C4-2B (cell line): ENCODE measurements at regions not wholly inside any gene's neighbourhood (a gene's known extent, or its start where the extent isn't known, plus 50 kb on each side); places are given as distances from the start of the nearest gene placed in this dataset.

Experiments
- H3K27ac ChIP-seq: fragments of 450-650 bp; 2 replicates; pipeline ENCODE4 v1.5.1; 2017
- CTCF ChIP-seq: fragments of 450-650 bp; conservative IDR thresholded peaks from 2 replicates; pipeline ENCODE4 v1.5.1; 2017; ENCODE audit warnings: mild to moderate bottlenecking
- ZFX ChIP-seq: fragments of 450-650 bp; IDR thresholded peaks from 2 replicates; pipeline ENCODE4 v1.6.1; 2017

- TF ChIP-seq CTCF (no peak), ZFX (no peak)
- no peak overlapping the region for H3K27ac ChIP-seq
These were observed 872.8 kb downstream of the BRD1 start for GRCh38 chr22:48954781-48955311.

GRCh38 chr22:48953830-48954229 lies 873.8 kb downstream of the BRD1 start:
- no peak overlapping the region for H3K27ac ChIP-seq
- TF ChIP-seq ZFX, result no peak
- TF ChIP-seq CTCF, result no peak

- TF ChIP-seq ZFX, result no peak
- H3K27ac ChIP-seq, result no peak overlapping the region
These were observed 874.5 kb downstream of the BRD1 start for GRCh38 chr22:48953103-48953720.

GRCh38 chr22:48952256-48953102 lies 875.2 kb downstream of the BRD1 start:
- no peak overlapping the region for H3K27ac ChIP-seq
- no peak for TF ChIP-seq CTCF
- TF ChIP-seq ZFX, result no peak

GRCh38 chr22:48951836-48952235 lies 875.8 kb downstream of the BRD1 start:
- H3K27ac ChIP-seq, result no peak overlapping the region
- no peak for TF ChIP-seq ZFX
- no peak for TF ChIP-seq CTCF

GRCh38 chr22:48950151-48950915 lies 877.3 kb downstream of the BRD1 start:
- H3K27ac ChIP-seq, result no peak overlapping the region

More at GRCh38 chr22:48950151-48950915, 877.3 kb downstream of the BRD1 start:
- no peak for TF ChIP-seq ZFX
- TF ChIP-seq CTCF, result no peak
